ENCODE measurements at regions not wholly inside any gene's neighbourhood (a gene's known extent, or its start where the extent isn't known, plus 50 kb on each side); places are given as distances from the start of the nearest gene placed in this dataset.

DNA sequence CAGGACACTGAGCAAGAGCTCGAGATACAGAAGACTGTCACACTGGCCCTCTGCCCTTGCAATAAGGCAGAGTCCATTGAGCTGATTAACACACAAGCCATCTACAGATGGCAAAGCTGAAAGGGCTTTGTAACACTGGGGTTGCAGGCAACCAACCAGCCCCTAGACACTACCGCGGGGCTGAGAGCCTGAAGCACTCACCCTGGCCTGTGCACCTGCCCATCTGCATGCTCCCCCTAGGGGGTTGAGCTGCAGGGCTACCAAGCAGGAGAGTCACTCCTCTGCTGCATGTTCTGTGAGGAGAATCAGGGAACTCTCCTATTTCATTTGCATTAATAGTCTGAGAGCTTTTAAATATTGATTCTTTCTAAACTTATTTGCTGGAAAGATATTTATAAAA, 128.1 kb upstream of the VIPR2 start:
- no peak overlapping the region for H3K4me3 ChIP-seq (ENCODE audit: low read depth, low read length)
- TF ChIP-seq, protein P1, sequence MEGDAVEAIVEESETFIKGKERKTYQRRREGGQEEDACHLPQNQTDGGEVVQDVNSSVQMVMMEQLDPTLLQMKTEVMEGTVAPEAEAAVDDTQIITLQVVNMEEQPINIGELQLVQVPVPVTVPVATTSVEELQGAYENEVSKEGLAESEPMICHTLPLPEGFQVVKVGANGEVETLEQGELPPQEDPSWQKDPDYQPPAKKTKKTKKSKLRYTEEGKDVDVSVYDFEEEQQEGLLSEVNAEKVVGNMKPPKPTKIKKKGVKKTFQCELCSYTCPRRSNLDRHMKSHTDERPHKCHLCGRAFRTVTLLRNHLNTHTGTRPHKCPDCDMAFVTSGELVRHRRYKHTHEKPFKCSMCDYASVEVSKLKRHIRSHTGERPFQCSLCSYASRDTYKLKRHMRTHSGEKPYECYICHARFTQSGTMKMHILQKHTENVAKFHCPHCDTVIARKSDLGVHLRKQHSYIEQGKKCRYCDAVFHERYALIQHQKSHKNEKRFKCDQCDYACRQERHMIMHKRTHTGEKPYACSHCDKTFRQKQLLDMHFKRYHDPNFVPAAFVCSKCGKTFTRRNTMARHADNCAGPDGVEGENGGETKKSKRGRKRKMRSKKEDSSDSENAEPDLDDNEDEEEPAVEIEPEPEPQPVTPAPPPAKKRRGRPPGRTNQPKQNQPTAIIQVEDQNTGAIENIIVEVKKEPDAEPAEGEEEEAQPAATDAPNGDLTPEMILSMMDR (IDR thresholded peaks at IDR 0.05; ENCODE audit: insufficient read depth, low read length, severe bottlenecking): no peak
- DNase-seq (ENCODE audit: low read depth): no peak
- FAIRE-seq: no peak
- no peaks in the 10 kb centered on the region for H3K27me3 ChIP-seq (ENCODE audit: control insufficient read depth, insufficient read depth, low read length)
- H3K36me3 ChIP-seq (ENCODE audit: control insufficient read depth, insufficient read depth, low read length): no peaks in the 10 kb centered on the region

DNA sequence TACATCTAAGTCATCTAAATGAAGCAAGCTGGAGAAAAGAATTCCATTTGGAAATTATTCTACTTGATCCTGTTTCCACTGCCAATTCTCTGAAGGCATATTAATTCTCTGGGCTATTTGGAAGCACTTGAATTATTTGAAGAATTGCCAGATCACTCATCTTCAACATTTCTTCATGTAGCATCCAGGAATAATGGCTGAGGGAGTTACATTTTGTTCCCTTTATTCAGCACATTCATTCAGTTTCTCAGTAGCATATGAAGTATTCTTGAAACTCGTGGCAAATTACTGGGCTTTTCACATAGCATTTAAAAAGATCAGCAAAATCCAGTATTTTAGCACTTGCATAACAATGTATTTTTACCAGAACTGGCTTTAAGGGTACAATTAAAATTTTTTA, 127.1 kb upstream of the VIPR2 start:
- H3K36me3 ChIP-seq (ENCODE audit: control insufficient read depth, insufficient read depth, low read length): no peaks in the 10 kb centered on the region
- FAIRE-seq (no peak), DNase-seq (ENCODE audit: low read depth) (no peak)
- H3K4me3 ChIP-seq (ENCODE audit: low read depth, low read length): no peak overlapping the region
- TF ChIP-seq, protein P1 (IDR thresholded peaks at IDR 0.05; ENCODE audit: insufficient read depth, low read length, severe bottlenecking): no peak
- H3K27me3 ChIP-seq (ENCODE audit: control insufficient read depth, insufficient read depth, low read length): no peaks in the 10 kb centered on the region

DNA sequence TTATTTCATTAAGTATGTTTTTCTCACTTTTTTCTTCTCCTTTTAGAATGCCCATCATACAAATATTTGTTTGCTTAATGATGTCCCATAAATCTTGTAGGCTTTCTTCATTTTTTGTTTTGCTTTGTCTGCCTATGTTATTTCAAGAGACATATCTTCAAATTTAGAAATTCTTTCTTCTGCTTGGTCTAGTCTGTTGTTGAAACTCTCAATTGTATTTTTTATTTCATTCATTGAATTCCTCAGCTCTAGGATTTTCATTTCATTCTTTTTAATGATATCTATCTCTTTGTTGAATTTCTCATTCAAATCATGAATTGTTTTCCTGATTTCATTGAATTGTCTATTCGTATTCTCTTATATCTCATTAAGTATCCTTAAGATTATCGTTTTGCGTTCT, 125.1 kb upstream of the VIPR2 start:
- FAIRE-seq: no peak
- no peak for DNase-seq (ENCODE audit: low read depth)
- no peaks in the 10 kb centered on the region for H3K36me3 ChIP-seq (ENCODE audit: control insufficient read depth, insufficient read depth, low read length)
- no peaks in the 10 kb centered on the region for H3K27me3 ChIP-seq (ENCODE audit: control insufficient read depth, insufficient read depth, low read length)
- TF ChIP-seq, protein P1 (IDR thresholded peaks at IDR 0.05; ENCODE audit: insufficient read depth, low read length, severe bottlenecking): no peak
- H3K4me3 ChIP-seq (ENCODE audit: low read depth, low read length): no peak overlapping the region

DNA sequence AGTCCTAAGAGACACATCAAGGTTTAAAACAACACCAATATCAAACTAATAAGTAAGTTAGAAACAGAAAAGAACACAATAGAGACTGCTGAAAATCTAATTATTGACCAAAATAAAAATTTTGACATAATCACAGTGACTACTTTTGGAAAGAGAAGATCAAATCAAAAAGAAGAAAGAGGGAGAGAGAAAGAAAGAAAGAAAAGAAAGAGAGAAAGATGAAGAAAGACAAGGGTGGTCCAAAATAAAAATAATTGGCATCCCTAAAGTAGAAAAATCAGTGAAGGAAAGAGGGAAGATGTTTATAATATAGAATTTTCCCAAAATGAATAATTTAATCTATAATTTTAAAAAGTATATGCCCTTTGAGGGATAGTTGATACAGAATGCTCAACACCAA, 118.8 kb upstream of the VIPR2 start:
- FAIRE-seq: no peak
- H3K4me3 ChIP-seq (ENCODE audit: low read depth, low read length): no peak overlapping the region
- TF ChIP-seq, protein P1 (IDR thresholded peaks at IDR 0.05; ENCODE audit: insufficient read depth, low read length, severe bottlenecking): no peak
- H3K36me3 ChIP-seq (ENCODE audit: control insufficient read depth, insufficient read depth, low read length): no peaks in the 10 kb centered on the region
- H3K27me3 ChIP-seq (ENCODE audit: control insufficient read depth, insufficient read depth, low read length): no peaks in the 10 kb centered on the region
- DNase-seq (ENCODE audit: low read depth): no peak

DNA sequence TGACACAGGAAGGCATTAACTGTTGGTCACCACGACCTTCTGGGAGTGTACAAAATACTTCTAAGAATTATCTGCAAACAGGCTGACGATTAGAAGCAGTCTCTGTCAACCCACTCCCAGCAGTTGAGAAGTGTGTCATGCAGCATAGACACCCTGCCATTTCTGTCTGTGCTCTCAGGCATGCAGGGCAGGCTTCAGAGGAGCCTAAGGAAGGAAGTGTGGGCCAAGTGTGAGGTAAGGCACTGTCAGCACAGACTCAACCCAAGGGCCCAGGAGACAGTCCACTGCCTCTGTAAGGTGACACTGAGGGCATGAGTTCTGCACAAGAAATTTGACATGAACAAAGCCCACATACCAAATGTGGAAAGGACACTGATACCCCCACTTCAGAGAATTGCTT, 109.0 kb upstream of the VIPR2 start:
- Histone ChIP-seq H3K36me3 (ENCODE audit: control insufficient read depth, insufficient read depth, low read length) (no peaks in the 10 kb centered on the region), H3K27me3 (ENCODE audit: control insufficient read depth, insufficient read depth, low read length) (no peaks in the 10 kb centered on the region), H3K4me3 (ENCODE audit: low read depth, low read length) (no peak overlapping the region)
- TF ChIP-seq, protein P1 (IDR thresholded peaks at IDR 0.05; ENCODE audit: insufficient read depth, low read length, severe bottlenecking): no peak
- DNase-seq (ENCODE audit: low read depth) (no peak), FAIRE-seq (no peak)

DNA sequence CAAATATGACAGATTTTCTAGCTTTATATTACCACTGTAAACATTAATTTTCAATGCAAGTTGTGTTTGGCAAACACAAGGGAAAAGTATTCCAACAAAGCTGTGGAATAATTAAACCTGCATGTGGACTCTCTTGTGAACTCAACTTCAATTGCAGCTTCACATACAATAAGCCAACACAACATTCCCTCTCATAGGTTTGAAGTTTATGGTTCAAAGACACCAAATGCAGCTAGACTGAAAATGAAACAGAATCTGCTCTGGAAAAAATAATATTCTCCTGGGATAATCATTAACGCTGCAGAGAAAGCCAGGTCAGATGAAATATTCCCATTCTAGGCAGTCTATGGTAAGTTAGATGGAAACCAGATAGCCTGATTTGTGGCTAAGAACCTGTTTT, 105.8 kb upstream of the VIPR2 start:
- FAIRE-seq: no peak
- no peak overlapping the region for H3K4me3 ChIP-seq (ENCODE audit: low read depth, low read length)
- DNase-seq (ENCODE audit: low read depth): no peak
- TF ChIP-seq, protein P1 (IDR thresholded peaks at IDR 0.05; ENCODE audit: insufficient read depth, low read length, severe bottlenecking): no peak
- no peaks in the 10 kb centered on the region for H3K36me3 ChIP-seq (ENCODE audit: control insufficient read depth, insufficient read depth, low read length)
- H3K27me3 ChIP-seq (ENCODE audit: control insufficient read depth, insufficient read depth, low read length): no peaks in the 10 kb centered on the region
